T1000 (cell line): ENCODE measurements at regions not wholly inside any gene's neighbourhood (a gene's known extent, or its start where the extent isn't known, plus 50 kb on each side); places are given as distances from the start of the nearest gene placed in this dataset.
"Not testable (repeated sequence)": the region's sequence is repeated elsewhere in the genome, so short reads cannot be mapped to it uniquely, and the experiment has no call there.

Experiments
- DNase-seq: peaks from one replicate; lab custom pipeline; 2025; ENCODE audit warnings: mixed read lengths; lab: John Stamatoyannopoulos, UW

- no peak for DNase-seq
Observed at GRCh38 chr5:39955156-39955555, 530.4 kb upstream of the DAB2 start.

- no peak for DNase-seq
Observed at GRCh38 chr5:39951070-39951469, 526.3 kb upstream of the DAB2 start.

- peak; percentile 20 for DNase-seq
Observed at GRCh38 chr5:39948867-39949468, 524.2 kb upstream of the DAB2 start.

- no peak for DNase-seq
Observed at GRCh38 chr5:39948341-39948740, 523.6 kb upstream of the DAB2 start.

- no peak for DNase-seq
Observed at GRCh38 chr5:39947657-39948056, 522.9 kb upstream of the DAB2 start.

- no peak for DNase-seq
Observed at GRCh38 chr5:39946356-39947045, 521.7 kb upstream of the DAB2 start.

- DNase-seq: no peak
Observed at GRCh38 chr5:39945870-39946269, 521.1 kb upstream of the DAB2 start.

GRCh38 chr5:39943811-39944210 lies 519.0 kb upstream of the DAB2 start:
- no peak for DNase-seq

GRCh38 chr5:39942606-39943005 lies 517.8 kb upstream of the DAB2 start:
- no peak for DNase-seq

- DNase-seq: no peak
Observed at GRCh38 chr5:39941416-39941815, 516.6 kb upstream of the DAB2 start.

- DNase-seq: no peak
Observed at GRCh38 chr5:39934830-39935229, 510.1 kb upstream of the DAB2 start.

GRCh38 chr5:39933061-39933460 lies 508.3 kb upstream of the DAB2 start:
- DNase-seq: no peak

- DNase-seq: no peak
Observed at GRCh38 chr5:39928709-39929108, 503.9 kb upstream of the DAB2 start.

GRCh38 chr5:39919876-39920275 lies 495.1 kb upstream of the DAB2 start:
- DNase-seq: no peak

- DNase-seq: no peak
Observed at GRCh38 chr5:39912906-39913305, 488.1 kb upstream of the DAB2 start.

- DNase-seq: not testable (repeated sequence)
Observed at GRCh38 chr5:39907267-39907951, 482.6 kb upstream of the DAB2 start.

- DNase-seq: no peak
Observed at GRCh38 chr5:39906146-39906545, 481.4 kb upstream of the DAB2 start.

- DNase-seq: no peak
Observed at GRCh38 chr5:39905356-39905755, 480.6 kb upstream of the DAB2 start.

GRCh38 chr5:39902626-39903025 lies 477.8 kb upstream of the DAB2 start:
- DNase-seq: no peak

- DNase-seq: no peak
Observed at GRCh38 chr5:39898731-39899130, 474.0 kb upstream of the DAB2 start.

GRCh38 chr5:39896706-39897105 lies 471.9 kb upstream of the DAB2 start:
- DNase-seq: no peak

GRCh38 chr5:39896104-39896503 lies 471.3 kb upstream of the DAB2 start:
- DNase-seq: no peak

- no peak for DNase-seq
Observed at GRCh38 chr5:39892708-39893107, 467.9 kb upstream of the DAB2 start.
